Karpas-422 (cell line): ENCODE measurements at regions not wholly inside any gene's neighbourhood (a gene's known extent, or its start where the extent isn't known, plus 50 kb on each side); places are given as distances from the start of the nearest gene placed in this dataset.

Experiments used
- DNase-seq: peaks from one replicate; pipeline ENCODE4 v3.0.0-alpha.2; 2015
- H2AFZ ChIP-seq: fragments of 200-600 bp; sonication (generic); 2 replicates; pipeline ENCODE4 v1.6.1; 2014; ENCODE audit warnings: antibody characterized with exemption, low read length, mixed read lengths
- H3K27ac ChIP-seq: fragments of 200-600 bp; sonication (generic); 2 replicates; pipeline ENCODE4 v1.5.1; 2014; ENCODE audit warnings: mild to moderate bottlenecking, low read length, moderate library complexity
- H3K27me3 ChIP-seq: fragments of 200-600 bp; sonication (generic); 2 replicates; pipeline ENCODE4 v1.6.1; 2014; ENCODE audit warnings: low read length, mixed read lengths
- H3K36me3 ChIP-seq: fragments of 200-600 bp; sonication (generic); 2 replicates; pipeline ENCODE4 v1.6.1; 2014; ENCODE audit warnings: low read length, mixed read lengths; ENCODE audit not compliant: insufficient read depth
- H3K4me1 ChIP-seq: fragments of 200-600 bp; sonication (generic); 2 replicates; pipeline ENCODE4 v1.6.1; 2014; ENCODE audit warnings: mild to moderate bottlenecking, low read length, mixed read lengths
- H3K4me2 ChIP-seq: fragments of 200-600 bp; sonication (generic); 2 replicates; pipeline ENCODE4 v1.6.1; 2014; ENCODE audit warnings: low read length, low read depth, mild to moderate bottlenecking; ENCODE audit not compliant: poor library complexity, severe bottlenecking
- H3K4me3 ChIP-seq: fragments of 200-600 bp; sonication (generic); 2 replicates; pipeline ENCODE4 v1.5.1; 2014; ENCODE audit warnings: mild to moderate bottlenecking, antibody characterized with exemption, low read length, mixed read lengths
- H3K79me2 ChIP-seq: fragments of 200-600 bp; sonication (generic); 2 replicates; pipeline ENCODE4 v1.6.1; 2014; ENCODE audit warnings: mild to moderate bottlenecking, low read length, mixed read lengths
- H3K9ac ChIP-seq: fragments of 200-600 bp; sonication (generic); 2 replicates; pipeline ENCODE4 v1.6.0; 2014; ENCODE audit warnings: low read length
- H3K9me2 ChIP-seq: fragments of 200-600 bp; sonication (generic), shearing (Covaris generic); replicated peaks from 2 replicates; pipeline ENCODE4 v1.6.0; 2014; ENCODE audit warnings: mild to moderate bottlenecking, low read length, moderate library complexity; ENCODE audit not compliant: insufficient read depth
- H3K9me3 ChIP-seq: fragments of 300-700, 200-600 bp; sonication (generic); 2 replicates; pipeline ENCODE4 v1.6.1; 2014; ENCODE audit warnings: low read length, mixed read lengths
- H4K20me1 ChIP-seq: fragments of 200-600 bp; sonication (generic); 2 replicates; pipeline ENCODE4 v1.6.1; 2014; ENCODE audit warnings: mild to moderate bottlenecking, antibody characterized with exemption, low read length, low read depth; ENCODE audit not compliant: insufficient read depth

DNA sequence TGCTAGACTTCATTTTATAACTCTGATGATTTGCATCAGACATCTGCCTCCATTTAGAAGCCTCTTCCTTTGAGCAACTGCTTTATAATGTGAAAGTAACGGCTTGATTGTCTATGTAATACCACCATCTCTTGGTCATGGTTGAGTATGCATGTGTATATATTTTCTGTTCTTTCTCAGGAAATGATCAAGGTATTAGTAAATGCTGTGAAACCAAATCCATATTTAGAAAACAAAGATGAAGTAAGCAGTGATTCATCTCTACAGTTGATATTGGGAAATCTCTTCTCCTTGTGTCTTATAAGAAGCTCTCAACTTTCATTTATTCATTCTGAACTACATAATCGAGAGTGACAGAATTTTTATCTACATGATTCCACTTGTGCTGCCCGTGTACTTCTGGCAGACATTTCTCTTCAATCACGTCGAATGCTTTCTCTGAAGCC, 104.6 kb upstream of the ANO3 start:
- H3K4me1 ChIP-seq = peaks cover 8% of the 10 kb centered on the region
- no peaks in the 10 kb centered on the region for H3K9me2 ChIP-seq
- H2AFZ ChIP-seq = no peak overlapping the region
- no peak overlapping the region for H3K4me2 ChIP-seq
- H3K9me3 ChIP-seq = no peaks in the 10 kb centered on the region
- H3K36me3 ChIP-seq = no peaks in the 10 kb centered on the region
- H4K20me1 ChIP-seq = no peaks in the 10 kb centered on the region
- H3K79me2 ChIP-seq = no peaks in the 10 kb centered on the region
- peak; percentile 76 for DNase-seq
- H3K27me3 ChIP-seq = no peaks in the 10 kb centered on the region
- no peak overlapping the region for H3K4me3 ChIP-seq
- no peak overlapping the region for H3K9ac ChIP-seq
- no peak overlapping the region for H3K27ac ChIP-seq

GRCh38 chr11:26227883-26228502, 103.9 kb upstream of the ANO3 start:
- H2AFZ ChIP-seq = no peak overlapping the region
- no peaks in the 10 kb centered on the region for H3K36me3 ChIP-seq
- no peaks in the 10 kb centered on the region for H3K9me2 ChIP-seq
- H3K9ac ChIP-seq = no peak overlapping the region
- no peaks in the 10 kb centered on the region for H3K27me3 ChIP-seq
- DNase-seq = no peak
- H3K4me1 ChIP-seq = peaks cover 8% of the 10 kb centered on the region
- H3K4me2 ChIP-seq = no peak overlapping the region
- no peak overlapping the region for H3K27ac ChIP-seq
- H3K4me3 ChIP-seq = no peak overlapping the region
- H4K20me1 ChIP-seq = no peaks in the 10 kb centered on the region
- H3K9me3 ChIP-seq = no peaks in the 10 kb centered on the region
- no peaks in the 10 kb centered on the region for H3K79me2 ChIP-seq

DNA sequence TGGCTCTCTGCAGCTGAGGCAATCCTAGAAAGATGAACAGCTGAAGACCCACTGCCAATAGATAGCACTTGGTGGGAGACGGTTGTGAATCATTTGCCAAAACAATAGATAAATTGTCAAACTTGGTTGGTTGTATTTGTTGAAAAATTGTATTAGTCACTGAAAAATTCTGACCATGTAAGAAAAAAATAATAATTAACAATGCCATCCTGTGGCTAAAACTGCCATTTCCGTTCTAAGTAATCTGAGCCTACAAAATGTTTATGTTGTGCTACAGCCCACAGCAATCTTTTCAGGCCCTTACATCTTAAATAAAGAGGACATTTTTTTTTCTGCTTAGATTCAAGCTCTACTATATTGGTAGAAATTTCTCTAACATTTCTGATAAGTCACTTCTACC, 103.2 kb upstream of the ANO3 start:
- no peak overlapping the region for H3K4me3 ChIP-seq
- no peaks in the 10 kb centered on the region for H3K27me3 ChIP-seq
- H3K9me3 ChIP-seq = no peaks in the 10 kb centered on the region
- H3K4me2 ChIP-seq = no peak overlapping the region
- H2AFZ ChIP-seq = no peak overlapping the region
- no peaks in the 10 kb centered on the region for H3K36me3 ChIP-seq
- no peak overlapping the region for H3K27ac ChIP-seq
- no peaks in the 10 kb centered on the region for H4K20me1 ChIP-seq
- no peak overlapping the region for H3K9ac ChIP-seq
- H3K9me2 ChIP-seq = no peaks in the 10 kb centered on the region
- peaks cover 8% of the 10 kb centered on the region for H3K4me1 ChIP-seq
- no peak for DNase-seq
- no peaks in the 10 kb centered on the region for H3K79me2 ChIP-seq

- H2AFZ ChIP-seq = no peak overlapping the region
- H3K4me2 ChIP-seq = no peak overlapping the region
- H4K20me1 ChIP-seq = no peaks in the 10 kb centered on the region
- H3K79me2 ChIP-seq = no peaks in the 10 kb centered on the region
- no peak overlapping the region for H3K9ac ChIP-seq
- no peaks in the 10 kb centered on the region for H3K27me3 ChIP-seq
- no peaks in the 10 kb centered on the region for H3K9me3 ChIP-seq
- no peaks in the 10 kb centered on the region for H3K9me2 ChIP-seq
- H3K36me3 ChIP-seq = no peaks in the 10 kb centered on the region
- no peak overlapping the region for H3K27ac ChIP-seq
- DNase-seq = no peak
- H3K4me1 ChIP-seq = peaks cover 8% of the 10 kb centered on the region
- H3K4me3 ChIP-seq = no peak overlapping the region
Measured at GRCh38 chr11:26229257-26229656, 102.7 kb upstream of the ANO3 start.

- Histone ChIP-seq H3K27ac (no peak overlapping the region), H4K20me1 (no peaks in the 10 kb centered on the region), H2AFZ (no peak overlapping the region), H3K4me3 (no peak overlapping the region), H3K36me3 (no peaks in the 10 kb centered on the region), H3K79me2 (no peaks in the 10 kb centered on the region), H3K9ac (no peak overlapping the region), H3K4me2 (no peak overlapping the region), H3K9me3 (no peaks in the 10 kb centered on the region), H3K4me1 (peaks cover 8% of the 10 kb centered on the region), H3K9me2 (no peaks in the 10 kb centered on the region), H3K27me3 (no peaks in the 10 kb centered on the region)
- no peak for DNase-seq
Measured at GRCh38 chr11:26229981-26230380, 101.9 kb upstream of the ANO3 start.

- Histone ChIP-seq H3K4me3 (no peak overlapping the region), H3K27ac (no peak overlapping the region), H3K9ac (no peak overlapping the region), H3K4me2 (no peak overlapping the region), H3K9me3 (no peaks in the 10 kb centered on the region), H3K36me3 (no peaks in the 10 kb centered on the region), H4K20me1 (no peaks in the 10 kb centered on the region), H3K79me2 (no peaks in the 10 kb centered on the region), H2AFZ (no peak overlapping the region), H3K9me2 (no peaks in the 10 kb centered on the region), H3K27me3 (no peaks in the 10 kb centered on the region), H3K4me1 (peaks cover 8% of the 10 kb centered on the region)
- DNase-seq = no peak
Measured at GRCh38 chr11:26231252-26231661, 100.7 kb upstream of the ANO3 start.

- Histone ChIP-seq H2AFZ (no peak overlapping the region), H3K27ac (no peak overlapping the region), H3K9me2 (no peaks in the 10 kb centered on the region), H3K27me3 (no peaks in the 10 kb centered on the region), H3K4me3 (no peak overlapping the region), H4K20me1 (no peaks in the 10 kb centered on the region), H3K9ac (no peak overlapping the region), H3K4me2 (no peak overlapping the region), H3K9me3 (no peaks in the 10 kb centered on the region; the same call in 1 of the 2 replicates), H3K79me2 (no peaks in the 10 kb centered on the region), H3K36me3 (no peaks in the 10 kb centered on the region), H3K4me1 (no peaks in the 10 kb centered on the region)
- DNase-seq = no peak
Measured at GRCh38 chr11:26234451-26234850, 97.5 kb upstream of the ANO3 start.

DNA sequence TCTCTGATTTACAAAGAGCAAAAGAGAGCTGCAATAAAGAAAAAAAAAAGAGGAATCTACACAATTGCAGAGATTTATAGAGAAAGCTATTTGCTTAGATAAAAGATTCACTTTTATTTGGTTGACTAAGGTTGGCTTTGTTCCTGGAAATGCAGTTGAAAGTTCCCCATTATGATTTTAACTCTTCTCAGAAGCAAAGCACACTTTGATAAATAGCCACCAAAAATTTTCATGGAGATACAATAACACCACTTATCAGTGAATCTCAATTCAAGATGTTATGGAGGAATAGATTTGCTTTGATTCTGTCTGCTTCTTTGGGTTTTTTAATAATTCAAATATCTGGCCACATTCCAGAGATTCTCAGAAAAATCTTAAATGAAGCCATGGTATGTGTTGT, 88.5 kb upstream of the ANO3 start:
- H3K9me3 ChIP-seq = no peaks in the 10 kb centered on the region
- H3K9ac ChIP-seq = no peak overlapping the region
- H3K27ac ChIP-seq = no peak overlapping the region
- no peak for DNase-seq
- H3K4me3 ChIP-seq = no peak overlapping the region
- no peak overlapping the region for H2AFZ ChIP-seq
- no peaks in the 10 kb centered on the region for H3K4me1 ChIP-seq
- no peak overlapping the region for H3K4me2 ChIP-seq
- no peaks in the 10 kb centered on the region for H3K79me2 ChIP-seq
- no peaks in the 10 kb centered on the region for H4K20me1 ChIP-seq
- H3K27me3 ChIP-seq = no peaks in the 10 kb centered on the region
- H3K36me3 ChIP-seq = no peaks in the 10 kb centered on the region
- no peaks in the 10 kb centered on the region for H3K9me2 ChIP-seq

DNA sequence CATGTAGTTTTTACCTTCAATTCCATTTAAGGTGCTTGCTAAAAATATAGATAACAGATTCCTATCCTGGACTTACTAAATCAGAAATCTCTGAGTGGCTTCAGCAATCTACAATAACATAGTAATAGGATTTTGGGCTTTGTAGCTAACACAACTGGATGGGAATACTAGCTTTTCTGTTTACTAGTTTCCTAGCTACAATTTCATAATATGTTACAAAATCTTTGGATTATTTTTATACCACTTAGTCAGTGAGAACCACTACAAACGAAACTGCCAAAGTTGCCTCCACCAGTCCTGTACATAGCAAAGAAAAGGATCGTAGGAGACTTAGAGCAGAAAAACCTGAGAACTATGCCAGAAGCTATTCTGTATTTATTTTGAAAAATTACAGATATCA, 87.7 kb upstream of the ANO3 start:
- Histone ChIP-seq H3K27ac (no peak overlapping the region), H3K27me3 (no peaks in the 10 kb centered on the region), H3K4me2 (no peak overlapping the region), H2AFZ (no peak overlapping the region), H3K4me3 (no peak overlapping the region), H4K20me1 (no peaks in the 10 kb centered on the region), H3K9me3 (no peaks in the 10 kb centered on the region), H3K4me1 (no peaks in the 10 kb centered on the region), H3K9ac (no peak overlapping the region), H3K36me3 (no peaks in the 10 kb centered on the region), H3K79me2 (no peaks in the 10 kb centered on the region), H3K9me2 (no peaks in the 10 kb centered on the region)
- no peak for DNase-seq
